Effector CD4-positive, alpha-beta T cell (primary cell): ENCODE measurements at regions not wholly inside any gene's neighbourhood (a gene's known extent, or its start where the extent isn't known, plus 50 kb on each side); places are given as distances from the start of the nearest gene placed in this dataset.

ENCODE experiments used
- DNase-seq: peaks from one replicate; pipeline ENCODE4 v3.0.0-alpha.2; 2020

DNA sequence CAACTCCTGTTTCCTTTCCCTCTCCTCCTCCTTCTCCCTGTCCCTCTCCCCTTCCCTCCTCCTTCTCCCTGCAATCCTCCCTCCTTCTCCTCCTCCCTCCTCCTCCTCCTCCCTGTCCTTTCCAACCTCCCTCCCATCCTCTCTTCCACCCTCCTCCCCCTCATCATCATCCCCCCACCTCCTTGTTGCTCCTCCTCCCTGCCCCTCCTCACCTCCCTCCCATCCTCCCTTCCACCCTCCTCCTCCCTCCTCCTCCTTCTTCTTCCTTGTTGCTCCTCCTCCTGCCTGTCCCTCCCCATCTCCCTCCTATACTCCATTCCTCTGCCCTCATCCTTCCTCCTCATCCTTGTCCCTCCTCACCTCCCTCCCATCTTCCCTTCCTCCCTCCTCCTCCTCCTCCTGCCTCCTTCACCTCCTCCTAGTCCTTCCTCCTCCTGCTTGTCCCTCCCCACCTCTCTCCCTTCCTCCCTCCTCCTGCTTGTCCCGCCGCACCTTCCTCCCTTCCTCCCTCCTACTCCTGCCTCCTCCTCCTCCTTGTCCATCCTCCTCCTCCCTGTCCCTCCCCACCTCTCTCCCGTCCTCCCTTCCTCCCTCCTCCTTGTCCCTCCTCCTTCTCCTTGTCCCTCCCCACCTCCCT lies 222.5 kb downstream of the IRF8 start:
- no peak for DNase-seq

DNA sequence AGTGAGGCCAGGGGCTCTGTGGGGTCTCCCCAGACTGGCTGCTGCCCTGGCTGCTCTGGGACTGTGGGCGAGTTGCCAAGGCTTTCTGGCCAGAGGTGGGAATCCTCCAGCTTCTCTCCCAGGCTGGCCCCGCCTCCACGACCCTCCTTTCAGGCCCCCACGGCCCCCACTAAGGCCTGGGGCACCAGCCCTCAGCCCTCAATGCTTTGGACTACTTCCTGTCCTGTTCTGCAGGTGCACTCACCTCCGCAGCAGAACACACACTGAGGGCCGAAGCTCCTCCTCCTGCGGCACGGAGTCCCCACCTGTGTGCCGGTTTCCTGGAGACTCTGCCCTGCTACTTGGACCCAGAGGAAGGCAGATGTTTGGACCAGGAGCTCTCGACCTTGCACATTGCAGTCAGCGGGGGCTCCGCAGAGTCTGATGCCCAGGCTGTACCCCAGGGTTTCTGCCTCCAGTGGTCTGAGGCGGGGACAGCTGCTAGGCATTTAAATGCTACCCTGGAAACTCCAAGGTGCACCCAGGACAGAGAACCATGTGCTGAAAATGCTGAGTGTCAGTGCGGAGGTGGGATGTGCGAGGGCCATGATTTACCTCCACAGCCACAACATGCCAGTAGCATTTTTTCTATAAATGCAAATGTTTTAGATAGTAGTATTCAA lies 223.8 kb downstream of the IRF8 start:
- no peak for DNase-seq

DNA sequence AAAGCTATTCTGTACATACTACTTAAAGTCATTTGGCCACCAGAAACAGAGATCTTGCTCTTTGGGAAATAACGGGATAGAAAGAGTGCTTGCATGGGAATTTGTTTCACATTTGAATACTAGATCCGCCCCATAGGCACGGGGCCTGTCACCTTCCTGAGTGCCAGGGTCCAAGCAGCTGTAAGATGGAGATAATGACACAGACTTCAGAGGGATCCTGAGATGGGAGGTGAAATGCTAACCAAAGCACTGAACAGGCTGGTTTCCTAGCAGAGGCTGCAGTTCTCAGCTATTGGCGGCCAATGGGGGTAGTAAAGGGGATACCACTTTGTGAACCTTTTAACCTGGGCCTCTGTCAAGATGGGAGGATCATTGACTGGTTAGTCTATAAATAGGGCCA lies 225.4 kb downstream of the IRF8 start:
- no peak for DNase-seq

DNA sequence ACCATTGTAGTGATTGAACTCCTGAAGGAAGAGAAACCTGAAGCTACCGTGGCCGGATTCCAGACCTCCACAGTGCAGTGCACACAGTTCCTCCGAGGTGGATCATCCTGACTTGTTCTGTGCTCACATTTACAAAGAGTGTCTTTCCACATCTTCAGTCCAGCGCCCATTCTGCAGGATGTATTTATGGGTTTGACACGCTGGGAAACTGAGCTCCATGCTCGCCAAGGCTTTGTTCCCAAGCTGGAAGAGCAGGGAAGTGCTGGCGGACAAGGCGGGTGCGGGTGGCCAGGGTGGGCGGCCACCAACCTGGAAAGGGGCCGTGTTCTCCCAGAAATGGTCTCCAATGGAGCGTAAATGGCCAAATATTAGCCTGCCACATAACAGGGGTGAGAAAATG lies 227.9 kb downstream of the IRF8 start:
- no peak for DNase-seq

DNA sequence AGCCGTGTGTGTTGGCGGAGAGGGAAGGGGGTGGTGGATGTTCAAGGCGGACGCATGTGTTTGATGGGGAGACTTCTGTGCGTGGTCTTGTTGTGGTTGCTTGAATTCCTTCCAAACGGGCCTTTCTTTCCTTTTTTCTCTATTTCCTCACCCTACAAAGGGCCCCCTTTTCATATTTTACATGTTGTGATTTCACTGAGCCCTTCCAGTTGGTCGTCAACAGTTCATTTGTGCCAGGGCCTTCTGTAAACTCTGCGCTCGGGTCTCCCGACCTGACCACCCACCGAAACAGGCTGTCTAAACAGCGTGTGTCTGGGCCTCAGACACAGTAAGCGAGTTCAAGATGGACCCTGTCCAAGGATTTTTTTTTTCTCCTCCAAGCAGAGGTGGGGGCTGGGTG lies 228.4 kb downstream of the IRF8 start:
- DNase-seq: no peak

DNA sequence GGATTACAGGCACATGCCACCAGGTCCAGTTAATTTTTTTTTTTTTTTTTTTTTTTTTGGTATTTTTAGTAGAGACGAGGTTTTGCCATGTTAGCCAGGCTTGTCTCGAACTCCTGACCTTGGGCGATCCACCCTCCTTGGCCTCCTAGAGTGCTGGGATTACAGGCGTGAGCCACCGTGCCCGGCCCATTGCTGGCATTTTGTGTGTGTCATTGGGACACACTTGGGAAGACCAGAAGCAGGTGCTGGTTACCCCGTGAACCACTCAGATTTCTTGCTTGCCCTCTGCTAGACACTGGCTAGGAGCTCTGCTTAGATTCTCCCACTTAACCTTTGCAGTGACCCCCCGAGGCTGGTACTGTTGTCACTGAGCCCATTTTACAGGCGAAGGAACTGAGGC lies 229.3 kb downstream of the IRF8 start:
- no peak for DNase-seq

DNA sequence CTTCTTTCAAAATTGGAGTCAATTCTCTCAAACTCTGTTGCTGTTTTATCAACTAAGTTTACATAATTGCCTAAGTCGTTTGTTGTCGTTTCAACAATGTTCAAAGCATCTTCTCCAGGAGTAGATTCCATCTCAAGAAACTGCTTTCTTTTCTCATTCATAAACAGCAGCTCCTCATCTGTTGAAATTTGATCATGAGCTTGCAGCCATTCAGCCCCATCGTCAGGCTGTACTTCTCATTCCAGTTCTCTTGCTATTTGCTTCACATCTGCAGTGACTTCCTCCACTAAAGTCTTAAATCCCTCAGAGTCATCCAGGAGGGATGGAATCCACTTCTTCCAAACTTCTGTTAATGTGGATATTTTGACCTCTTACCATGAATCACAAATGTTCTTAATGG lies 230.6 kb downstream of the IRF8 start:
- no peak for DNase-seq

DNA sequence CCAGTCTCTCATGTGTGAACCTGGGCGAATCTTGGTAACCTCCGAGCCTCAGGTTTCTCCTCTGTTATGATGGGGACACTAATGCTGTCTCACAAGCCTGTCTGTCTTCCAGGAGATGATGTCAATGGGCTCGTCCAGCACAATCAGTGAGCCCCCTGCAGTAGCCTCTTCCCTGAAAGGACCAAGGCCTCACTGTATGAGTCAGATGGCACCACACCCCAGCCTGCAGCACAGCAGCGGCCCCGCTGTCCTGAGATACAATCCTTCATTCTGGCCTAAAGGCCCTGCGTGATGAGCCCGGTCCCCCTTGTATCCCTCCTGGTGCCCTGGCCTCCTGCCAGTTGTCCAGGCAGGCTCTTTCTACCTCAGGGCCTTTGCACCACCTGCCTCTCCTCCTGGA lies 234.4 kb downstream of the IRF8 start:
- DNase-seq: no peak

DNA sequence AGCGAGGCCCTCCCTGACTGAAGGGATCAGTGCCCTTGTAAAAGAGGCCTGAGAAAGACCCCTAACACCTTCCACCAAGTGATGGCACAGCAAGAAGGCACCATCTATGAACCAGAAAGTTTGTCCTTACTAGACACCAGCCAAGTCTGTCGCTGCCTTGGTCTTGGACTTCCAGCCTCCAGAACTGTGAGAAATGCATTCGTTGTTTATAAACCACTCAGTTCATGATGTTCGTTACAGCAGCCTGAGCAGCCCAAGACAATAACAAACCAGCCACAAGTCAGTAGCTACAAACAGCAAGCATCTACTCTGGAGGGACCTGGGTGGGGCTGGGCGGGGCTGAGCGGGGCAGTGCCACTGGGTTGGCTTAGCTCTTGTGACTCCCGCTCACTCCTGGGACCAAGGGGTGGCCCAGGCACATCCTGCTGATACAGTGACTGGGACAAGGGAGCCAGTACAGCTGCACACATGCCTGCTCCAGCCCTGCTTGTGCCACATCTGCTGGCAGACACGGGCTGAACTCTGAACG lies 234.9 kb downstream of the IRF8 start:
- no peak for DNase-seq

DNA sequence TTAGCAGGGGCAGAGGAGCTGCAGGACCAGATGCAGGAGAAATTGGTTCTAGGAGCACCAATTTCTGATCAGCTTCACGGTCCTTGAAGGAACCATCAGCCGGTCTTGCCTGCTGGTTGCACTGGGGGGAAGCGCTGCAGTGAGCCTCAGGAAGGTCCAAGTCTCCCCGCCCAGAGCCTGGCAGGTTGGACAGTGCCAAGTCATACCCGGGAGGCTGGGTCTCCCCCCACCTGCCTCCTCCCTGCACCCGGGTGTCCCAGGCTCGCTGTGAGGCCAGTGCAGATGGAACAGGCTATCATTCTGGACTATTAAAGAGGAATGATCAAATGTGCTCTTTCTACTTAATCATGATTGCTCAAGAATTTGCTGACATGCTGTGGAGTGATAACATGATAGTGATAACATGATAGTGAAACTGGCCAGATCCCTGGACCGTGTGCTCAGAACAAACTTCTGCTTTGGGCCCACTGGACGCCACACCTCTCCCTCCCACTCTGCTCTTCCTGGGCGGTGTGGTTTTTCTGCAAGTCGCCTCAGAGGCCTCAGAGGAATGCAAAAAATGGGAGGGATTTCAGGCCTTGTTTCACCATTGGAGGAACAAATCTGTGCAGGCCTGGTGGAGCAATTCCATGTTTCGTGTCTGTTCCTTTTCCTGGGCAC lies 236.0 kb downstream of the IRF8 start:
- no peak for DNase-seq

DNA sequence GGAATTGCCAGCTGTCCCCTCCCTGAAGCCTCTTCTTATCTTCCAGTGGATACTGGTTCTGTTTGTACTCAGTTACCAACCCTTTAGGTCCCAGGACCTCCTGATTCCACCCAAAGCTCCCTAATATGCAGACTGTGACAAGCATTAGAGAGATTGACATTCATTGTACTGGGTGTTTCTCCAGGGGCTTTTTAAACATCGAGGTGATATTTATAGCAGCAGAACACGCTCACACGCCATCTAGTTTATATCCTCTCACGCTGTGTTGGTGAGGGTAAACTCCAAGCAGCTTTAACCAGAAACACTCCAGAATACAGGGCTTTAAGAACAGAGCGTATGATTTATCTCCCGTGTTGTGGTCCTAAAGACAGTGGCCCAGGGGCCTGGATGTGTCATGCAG lies 238.4 kb downstream of the IRF8 start:
- no peak for DNase-seq

DNA sequence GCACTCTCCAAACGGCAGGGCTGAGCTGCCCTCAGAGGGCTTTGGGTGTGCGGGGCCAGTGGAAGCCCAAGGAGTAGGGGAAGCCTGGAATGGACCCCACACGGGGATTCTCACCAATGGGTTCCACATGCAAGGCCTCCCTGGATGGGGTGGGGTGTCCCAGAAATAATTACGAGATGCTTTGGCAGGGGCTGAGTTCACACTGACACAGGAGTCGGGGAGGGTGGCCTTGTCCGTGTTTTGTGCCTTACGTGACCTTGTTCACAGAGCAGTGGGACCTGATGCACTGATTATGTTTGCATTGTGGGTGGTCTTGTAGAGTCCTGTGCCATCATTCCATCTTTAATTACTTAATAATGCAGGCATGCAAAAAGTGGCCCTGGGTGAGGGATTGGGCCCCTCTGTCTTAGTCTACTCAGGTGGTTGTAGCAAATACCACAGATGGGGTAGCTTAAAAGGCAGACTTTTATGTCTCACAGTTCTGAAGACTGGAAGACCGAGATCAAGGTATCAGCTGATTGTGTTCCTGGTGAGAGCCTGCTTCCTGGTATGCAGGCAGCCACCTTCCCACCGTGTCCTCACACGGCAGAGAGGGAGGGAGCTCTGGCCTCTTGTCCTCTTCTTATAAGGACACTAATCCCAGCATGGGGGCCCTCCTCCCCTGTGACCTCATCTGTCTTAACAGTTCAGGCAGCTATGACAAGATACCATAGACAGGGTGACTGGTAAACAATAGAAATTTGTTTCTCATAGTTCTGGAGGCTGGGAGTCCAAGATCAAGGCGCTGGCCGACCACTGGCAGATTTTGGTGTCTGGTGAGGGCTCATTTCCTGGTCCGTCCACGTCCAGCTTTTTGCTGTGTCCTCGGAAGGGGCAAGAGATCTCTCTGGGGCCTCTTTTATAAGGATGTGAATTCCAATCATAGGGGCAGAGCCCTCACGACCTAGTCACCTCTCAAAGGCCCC lies 239.4 kb downstream of the IRF8 start:
- no peak for DNase-seq

DNA sequence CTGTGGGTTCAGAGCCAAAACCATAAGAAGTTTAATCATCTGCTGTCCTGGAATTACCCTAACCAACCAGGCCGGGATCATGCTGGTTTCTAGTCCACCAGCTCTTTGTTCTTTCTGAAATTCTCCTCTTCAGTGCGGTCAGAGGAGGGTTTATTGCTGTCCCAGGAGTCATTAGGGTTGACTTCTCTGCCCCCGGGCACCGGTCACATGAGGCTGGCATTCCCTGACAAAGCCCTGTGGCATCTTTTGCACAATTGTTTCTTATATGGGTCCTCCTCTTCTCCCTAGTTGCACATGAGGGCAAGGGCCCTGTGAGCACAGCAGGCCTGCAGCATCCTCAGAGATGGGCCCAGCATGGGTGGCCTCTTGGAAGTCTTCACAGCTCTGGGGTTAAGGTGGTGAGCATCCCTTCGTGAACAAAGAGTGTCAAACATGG lies 243.9 kb downstream of the IRF8 start:
- no peak for DNase-seq

DNA sequence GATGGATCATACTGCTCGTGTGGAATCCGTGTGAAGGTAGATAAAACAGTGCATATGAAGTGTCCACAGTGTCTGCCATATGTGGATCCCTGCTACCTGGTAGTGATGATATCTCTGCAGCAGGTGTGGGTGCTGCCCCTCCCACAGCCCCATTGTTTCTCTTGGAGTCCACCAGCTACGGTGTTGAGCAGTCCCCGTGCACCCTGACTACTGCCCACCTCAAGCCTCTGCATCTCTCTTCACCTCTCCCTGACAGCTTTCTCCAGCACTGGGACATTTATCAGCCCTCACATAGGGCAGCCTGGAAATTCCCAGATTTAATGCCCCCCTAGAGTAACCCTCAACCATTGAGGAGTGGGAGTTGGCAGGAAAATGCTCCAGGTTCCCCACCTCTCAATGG lies 244.7 kb downstream of the IRF8 start:
- DNase-seq: no peak

DNA sequence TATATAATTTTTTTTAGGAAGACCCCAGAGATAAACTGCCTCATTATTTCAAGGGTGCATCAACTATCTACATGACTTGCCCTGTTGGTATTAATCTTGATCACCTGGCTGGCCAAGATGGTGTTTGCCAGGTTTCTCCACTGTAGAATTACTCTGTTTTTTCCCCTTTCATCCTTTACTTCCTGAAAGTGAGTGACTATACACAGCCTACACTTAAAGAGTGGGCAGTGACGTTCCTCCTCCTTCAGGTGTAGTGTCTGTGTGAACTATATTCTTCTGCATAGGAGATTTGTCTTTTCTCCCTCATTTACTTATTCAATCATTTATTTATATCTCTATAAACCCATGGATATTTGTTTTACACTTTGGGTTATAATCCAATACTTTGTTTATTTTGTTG lies 246.7 kb downstream of the IRF8 start:
- DNase-seq: no peak

DNA sequence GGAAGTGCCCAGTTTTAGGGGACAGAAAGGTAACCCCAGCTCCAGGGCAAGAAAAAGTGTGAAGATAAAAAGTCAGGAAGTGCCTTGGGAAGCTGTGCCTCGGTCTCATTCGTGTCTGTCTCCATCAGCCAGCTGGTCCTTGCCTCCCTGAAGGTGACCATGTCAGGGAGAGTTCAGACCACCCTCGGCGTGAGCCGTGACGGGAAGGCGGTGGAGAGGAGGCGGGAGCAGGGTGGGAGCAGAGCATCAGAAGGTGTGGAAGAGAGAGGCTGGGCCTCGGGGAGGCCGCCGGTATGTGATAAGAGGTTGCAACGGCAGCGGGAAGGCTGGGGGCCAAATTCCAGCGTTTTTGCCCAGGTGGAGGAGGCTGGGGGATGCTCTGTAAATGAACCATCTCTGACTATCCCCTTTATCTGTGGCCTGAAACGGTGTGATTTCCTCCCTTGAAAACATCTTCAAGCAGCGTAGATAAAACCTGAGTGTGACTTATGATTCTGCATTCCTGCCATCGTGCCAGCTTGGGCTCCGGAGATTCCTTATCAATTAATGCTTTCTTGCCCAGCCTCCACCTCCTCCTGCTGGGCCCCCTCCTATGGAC lies 251.8 kb downstream of the IRF8 start:
- no peak for DNase-seq

DNA sequence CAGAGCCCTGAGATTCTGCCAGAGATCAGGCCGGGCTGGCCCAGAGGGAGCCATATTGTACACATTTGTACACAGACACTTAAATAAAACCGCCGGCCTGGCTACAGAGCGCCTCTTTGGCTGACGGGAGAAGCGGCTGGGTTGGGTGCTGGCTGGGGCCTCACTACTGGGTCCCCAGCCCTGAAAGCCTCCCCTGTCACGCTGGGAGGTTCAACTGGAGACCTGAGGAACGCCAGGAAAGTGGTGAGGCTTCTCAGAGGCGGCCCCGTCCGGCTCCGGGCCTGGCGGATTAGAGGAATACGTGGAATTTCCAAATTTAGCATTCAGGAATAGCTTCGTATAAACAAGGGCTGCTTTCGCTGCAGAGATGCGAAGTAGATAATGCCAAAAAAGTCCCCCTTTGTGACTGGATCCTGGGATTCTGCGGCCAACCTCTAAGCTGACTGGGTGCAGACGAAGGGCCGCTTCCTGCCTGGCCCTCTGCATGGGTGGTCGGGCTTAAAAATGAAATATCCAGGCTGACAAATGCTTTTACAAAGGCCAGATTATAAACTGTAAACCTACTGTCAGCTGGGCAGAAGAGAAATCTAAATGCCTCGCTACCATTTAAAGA lies 252.4 kb downstream of the IRF8 start:
- no peak for DNase-seq

DNA sequence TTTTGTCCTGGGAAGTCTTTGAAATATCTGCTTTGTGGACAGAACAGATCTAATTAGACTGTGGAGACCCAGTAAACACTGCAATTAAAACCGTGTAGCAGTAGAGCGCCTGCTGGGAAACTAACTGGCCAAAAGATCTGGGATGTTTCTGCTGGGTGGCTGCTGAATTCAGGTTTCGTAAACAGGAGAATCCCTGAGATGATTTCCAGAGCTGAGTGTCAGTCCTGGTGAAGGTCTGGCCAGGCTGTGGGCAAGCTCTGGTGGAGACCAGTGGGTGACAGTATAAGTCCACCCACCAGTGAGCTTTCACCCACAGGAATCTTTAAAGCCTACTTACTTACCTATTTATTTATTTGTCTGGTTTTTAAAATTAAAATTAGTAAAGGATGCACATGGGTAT lies 257.2 kb downstream of the IRF8 start:
- no peak for DNase-seq

DNA sequence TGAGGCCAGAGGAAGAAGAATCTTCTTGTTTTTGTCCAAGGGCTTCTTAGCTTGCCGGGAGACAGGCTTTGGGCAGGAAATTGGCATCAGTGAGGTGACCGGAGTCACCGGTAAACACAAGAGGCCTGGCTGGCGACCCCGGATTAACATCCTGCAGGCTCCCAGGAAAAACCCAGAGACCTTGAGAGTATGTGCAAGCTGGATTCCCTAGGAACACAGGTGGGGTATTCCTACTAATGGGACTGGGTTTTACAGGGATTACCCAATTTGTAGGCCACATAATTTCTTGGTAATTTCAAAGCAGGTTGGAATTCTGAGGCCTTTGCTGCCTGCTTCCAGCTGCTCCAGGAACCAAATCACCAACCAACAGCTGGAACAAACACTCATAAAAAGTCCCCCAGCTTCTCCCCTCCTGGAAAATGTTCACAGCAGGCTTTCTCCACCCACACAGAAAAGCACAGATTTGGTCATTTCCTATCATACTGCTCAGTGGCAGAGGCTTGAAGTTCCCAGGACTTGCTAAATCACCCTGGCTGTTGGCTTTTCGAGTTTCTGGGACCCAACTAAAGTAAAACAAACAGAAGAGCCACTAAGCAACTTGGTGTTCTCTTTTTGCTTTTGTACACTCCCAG lies 258.8 kb downstream of the IRF8 start:
- no peak for DNase-seq

DNA sequence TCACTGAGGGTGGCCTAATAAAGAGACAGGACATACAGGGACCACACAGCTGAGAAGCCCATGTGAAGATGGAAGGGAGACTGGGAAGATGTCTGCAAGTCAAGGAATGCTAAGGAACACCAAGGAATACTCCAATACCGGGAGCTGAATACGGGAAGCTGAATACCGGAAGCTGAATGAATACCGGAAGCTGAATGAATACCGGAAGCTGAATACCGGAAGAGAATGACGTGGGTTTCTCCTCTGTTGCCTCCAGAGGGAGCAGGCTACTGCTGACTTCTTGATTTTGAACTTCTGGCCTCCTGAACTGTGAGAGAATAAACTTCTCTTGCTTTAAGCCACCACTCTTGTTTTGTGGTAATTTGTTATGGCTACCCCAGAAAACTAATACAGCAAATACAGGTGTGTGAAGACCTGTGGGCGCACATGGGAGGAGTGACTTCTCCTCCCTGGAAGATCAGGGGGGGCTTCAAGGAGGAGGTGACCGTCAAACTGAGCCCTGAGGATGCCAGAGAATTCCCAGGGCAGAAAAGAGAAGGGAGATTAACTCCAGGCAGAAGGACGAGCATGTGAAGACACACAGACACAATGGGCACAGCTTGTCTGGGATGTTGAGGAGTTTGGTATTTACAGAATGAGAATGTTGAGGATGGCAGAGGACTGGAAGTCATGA lies 259.9 kb downstream of the IRF8 start:
- DNase-seq: no peak

DNA sequence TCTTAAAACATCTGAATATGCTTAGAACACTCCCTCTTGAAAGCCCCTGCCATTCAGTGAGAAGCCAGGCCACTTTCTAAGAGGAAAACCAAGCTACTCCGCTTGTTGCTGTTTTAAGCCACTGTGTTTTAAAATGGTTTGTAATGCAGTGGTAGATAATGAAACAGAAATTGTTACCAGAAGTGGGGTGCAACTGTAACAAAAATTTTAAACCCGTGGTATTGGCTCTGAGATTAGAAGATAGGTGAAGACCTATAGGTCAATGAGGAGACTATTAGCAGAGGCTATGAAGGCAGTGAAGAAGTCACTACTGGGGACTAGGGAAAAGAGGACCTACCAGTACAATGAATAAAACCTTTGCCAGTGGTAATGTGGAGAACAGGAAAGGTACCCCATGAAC lies 266.5 kb downstream of the IRF8 start:
- DNase-seq: no peak
